Ramos (cell line): ENCODE measurements at regions not wholly inside any gene's neighbourhood (a gene's known extent, or its start where the extent isn't known, plus 50 kb on each side); places are given as distances from the start of the nearest gene placed in this dataset.

Source experiments
- in situ Hi-C: fragments of 300-500 bp; cut with MboI; formaldehyde crosslinking; loops from one replicate; pipeline ENCODE4 v1.14.3; 2022; ENCODE audit warnings: low sequenced_read_pairs; ENCODE audit not compliant: unreplicated experiment

- in situ Hi-C loops = no loop called here
Measured at GRCh38 chr18:38329145-38329544, 763.5 kb upstream of the CELF4 start.

GRCh38 chr18:38322206-38322605 is 756.6 kb upstream of the CELF4 start:
- in situ Hi-C loops = no loop called here

- in situ Hi-C loops = no loop called here
Measured at GRCh38 chr18:38321262-38321661, 755.7 kb upstream of the CELF4 start.

GRCh38 chr18:38318416-38318815 is 752.8 kb upstream of the CELF4 start:
- in situ Hi-C loops = no loop called here

GRCh38 chr18:38313831-38314230 is 748.2 kb upstream of the CELF4 start:
- in situ Hi-C loops = no loop called here

GRCh38 chr18:38312532-38312931 is 746.9 kb upstream of the CELF4 start:
- in situ Hi-C loops = no loop called here

GRCh38 chr18:38310936-38311335 is 745.3 kb upstream of the CELF4 start:
- in situ Hi-C loops = no loop called here

- in situ Hi-C loops = no loop called here
Measured at GRCh38 chr18:38307914-38308313, 742.3 kb upstream of the CELF4 start.

GRCh38 chr18:38305961-38306360 is 740.4 kb upstream of the CELF4 start:
- in situ Hi-C loops = no loop called here

- in situ Hi-C loops = no loop called here
Measured at GRCh38 chr18:38301621-38302020, 736.0 kb upstream of the CELF4 start.

- in situ Hi-C loops = no loop called here
Measured at GRCh38 chr18:38297910-38298309, 732.3 kb upstream of the CELF4 start.

GRCh38 chr18:38290229-38290628 is 724.6 kb upstream of the CELF4 start:
- in situ Hi-C loops = no loop called here

GRCh38 chr18:38284972-38285371 is 719.4 kb upstream of the CELF4 start:
- in situ Hi-C loops = no loop called here

- in situ Hi-C loops = no loop called here
Measured at GRCh38 chr18:38263066-38263465, 697.5 kb upstream of the CELF4 start.

GRCh38 chr18:38262661-38263060 is 697.1 kb upstream of the CELF4 start:
- in situ Hi-C loops = no loop called here

GRCh38 chr18:38257661-38258060 is 692.1 kb upstream of the CELF4 start:
- in situ Hi-C loops = no loop called here

- in situ Hi-C loops = no loop called here
Measured at GRCh38 chr18:38256366-38256765, 690.8 kb upstream of the CELF4 start.

- in situ Hi-C loops = no loop called here
Measured at GRCh38 chr18:38250971-38251370, 685.4 kb upstream of the CELF4 start.

- in situ Hi-C loops = no loop called here
Measured at GRCh38 chr18:38244480-38244879, 678.9 kb upstream of the CELF4 start.

- in situ Hi-C loops = no loop called here
Measured at GRCh38 chr18:38243291-38243690, 677.7 kb upstream of the CELF4 start.

GRCh38 chr18:38241736-38242135 is 676.1 kb upstream of the CELF4 start:
- in situ Hi-C loops = no loop called here

GRCh38 chr18:38241216-38241615 is 675.6 kb upstream of the CELF4 start:
- in situ Hi-C loops = no loop called here

GRCh38 chr18:38239606-38240005 is 674.0 kb upstream of the CELF4 start:
- in situ Hi-C loops = no loop called here
